ENCODE measurements at regions not wholly inside any gene's neighbourhood (a gene's known extent, or its start where the extent isn't known, plus 50 kb on each side); places are given as distances from the start of the nearest gene placed in this dataset.

DNA sequence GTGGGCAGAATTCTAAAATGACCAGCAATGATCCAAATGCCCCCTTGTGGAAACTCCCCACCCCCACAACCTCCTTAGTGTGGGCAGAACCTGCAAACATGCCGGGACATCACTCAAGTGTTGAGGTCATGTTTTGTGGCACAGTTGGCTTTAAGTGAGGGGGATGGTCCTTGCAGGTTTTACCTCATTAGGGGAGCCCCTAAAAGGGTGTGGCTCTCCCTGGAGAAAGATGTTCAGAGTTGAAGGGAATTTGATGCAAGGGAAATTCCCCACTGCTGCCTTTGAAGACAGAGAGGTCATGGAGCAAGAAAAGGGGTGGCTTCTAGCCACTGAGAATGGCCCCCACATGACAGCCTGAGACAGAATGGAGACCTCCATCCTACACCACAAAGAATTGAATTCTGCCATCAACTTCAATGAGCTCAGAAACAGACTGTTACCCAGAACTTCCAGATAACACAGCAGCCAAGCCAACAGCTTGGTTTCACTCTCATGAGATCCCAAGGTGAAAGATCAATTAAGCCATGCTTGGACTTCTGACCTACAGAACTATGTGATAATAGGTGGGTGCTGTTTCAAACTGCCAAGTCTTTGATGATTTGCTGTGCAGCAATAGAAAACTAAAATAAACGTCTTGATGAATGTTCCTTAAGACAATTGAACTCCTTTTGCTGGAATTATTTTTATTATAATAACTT, 103.4 kb downstream of the MED10 start:
- no peak for ATAC-seq (ENCODE audit: insufficient read depth, low read depth)
- Histone ChIP-seq H4K20me1 (ENCODE audit: insufficient read depth, low read length) (no peaks in the 10 kb centered on the region), H3K36me3 (ENCODE audit: insufficient read depth, low read length) (no peaks in the 10 kb centered on the region), H3K4me3 (ENCODE audit: low read depth in 1 of 2, low read length in 2 of 2) (no peak overlapping the region), H3K4me1 (ENCODE audit: insufficient read depth, low read length) (no peaks in the 10 kb centered on the region), H3K9ac (ENCODE audit: low read depth, low read length) (no peak overlapping the region), H3K79me2 (ENCODE audit: insufficient read depth, low read length) (no peaks in the 10 kb centered on the region), H2AFZ (ENCODE audit: low read depth, low read length) (no peak overlapping the region), H3K27ac (ENCODE audit: low read length) (no peak overlapping the region), H3K9me3 (ENCODE audit: insufficient read depth, low read length, severe bottlenecking) (no peaks in the 10 kb centered on the region), H3K27me3 (ENCODE audit: insufficient read depth, low read length, poor library complexity) (no peaks in the 10 kb centered on the region), H3K4me2 (ENCODE audit: insufficient read depth, low read length) (no peak overlapping the region)
- TF ChIP-seq, protein P1, sequence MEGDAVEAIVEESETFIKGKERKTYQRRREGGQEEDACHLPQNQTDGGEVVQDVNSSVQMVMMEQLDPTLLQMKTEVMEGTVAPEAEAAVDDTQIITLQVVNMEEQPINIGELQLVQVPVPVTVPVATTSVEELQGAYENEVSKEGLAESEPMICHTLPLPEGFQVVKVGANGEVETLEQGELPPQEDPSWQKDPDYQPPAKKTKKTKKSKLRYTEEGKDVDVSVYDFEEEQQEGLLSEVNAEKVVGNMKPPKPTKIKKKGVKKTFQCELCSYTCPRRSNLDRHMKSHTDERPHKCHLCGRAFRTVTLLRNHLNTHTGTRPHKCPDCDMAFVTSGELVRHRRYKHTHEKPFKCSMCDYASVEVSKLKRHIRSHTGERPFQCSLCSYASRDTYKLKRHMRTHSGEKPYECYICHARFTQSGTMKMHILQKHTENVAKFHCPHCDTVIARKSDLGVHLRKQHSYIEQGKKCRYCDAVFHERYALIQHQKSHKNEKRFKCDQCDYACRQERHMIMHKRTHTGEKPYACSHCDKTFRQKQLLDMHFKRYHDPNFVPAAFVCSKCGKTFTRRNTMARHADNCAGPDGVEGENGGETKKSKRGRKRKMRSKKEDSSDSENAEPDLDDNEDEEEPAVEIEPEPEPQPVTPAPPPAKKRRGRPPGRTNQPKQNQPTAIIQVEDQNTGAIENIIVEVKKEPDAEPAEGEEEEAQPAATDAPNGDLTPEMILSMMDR (IDR thresholded peaks at IDR 0.05; ENCODE audit: borderline replicate concordance, extremely low read depth, low read length, poor library complexity, severe bottlenecking), result no peak
- TF ChIP-seq EZH2 (IDR thresholded peaks at IDR 0.05; ENCODE audit: borderline replicate concordance, low read depth, low read length, severe bottlenecking), result no peak
- no peak for DNase-seq

DNA sequence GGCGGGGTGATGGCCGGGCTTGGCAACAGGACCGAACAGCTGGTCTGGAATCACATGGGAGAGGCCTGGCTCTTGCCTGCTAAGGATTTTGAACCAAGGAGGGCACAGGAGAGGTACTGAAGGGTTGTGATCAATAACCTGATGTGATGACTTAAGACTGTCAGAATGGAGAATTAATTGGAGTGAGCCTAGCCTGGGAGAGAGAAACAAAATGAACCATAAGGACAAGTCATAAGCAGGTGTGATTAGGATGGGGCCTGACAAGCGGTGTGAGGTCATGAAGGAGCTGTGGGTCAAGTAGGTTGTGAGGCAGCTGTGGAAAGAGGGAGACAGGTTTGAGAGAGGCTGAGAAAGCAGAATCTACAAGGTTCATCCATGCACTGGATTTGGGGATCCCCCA, 104.6 kb downstream of the MED10 start:
- Histone ChIP-seq H3K9ac (ENCODE audit: low read depth, low read length) (no peak overlapping the region), H3K27me3 (ENCODE audit: insufficient read depth, low read length, poor library complexity) (no peaks in the 10 kb centered on the region), H3K36me3 (ENCODE audit: insufficient read depth, low read length) (no peaks in the 10 kb centered on the region), H3K4me1 (ENCODE audit: insufficient read depth, low read length) (no peaks in the 10 kb centered on the region), H2AFZ (ENCODE audit: low read depth, low read length) (no peak overlapping the region), H4K20me1 (ENCODE audit: insufficient read depth, low read length) (no peaks in the 10 kb centered on the region), H3K27ac (ENCODE audit: low read length) (no peak overlapping the region), H3K4me2 (ENCODE audit: insufficient read depth, low read length) (no peak overlapping the region), H3K79me2 (ENCODE audit: insufficient read depth, low read length) (no peaks in the 10 kb centered on the region), H3K4me3 (ENCODE audit: low read depth in 1 of 2, low read length in 2 of 2) (no peak overlapping the region), H3K9me3 (ENCODE audit: insufficient read depth, low read length, severe bottlenecking) (no peaks in the 10 kb centered on the region)
- TF ChIP-seq EZH2 (IDR thresholded peaks at IDR 0.05; ENCODE audit: borderline replicate concordance, low read depth, low read length, severe bottlenecking), result no peak
- TF ChIP-seq, protein P1 (IDR thresholded peaks at IDR 0.05; ENCODE audit: borderline replicate concordance, extremely low read depth, low read length, poor library complexity, severe bottlenecking), result no peak
- no peak for DNase-seq
- no peak for ATAC-seq (ENCODE audit: insufficient read depth, low read depth)

DNA sequence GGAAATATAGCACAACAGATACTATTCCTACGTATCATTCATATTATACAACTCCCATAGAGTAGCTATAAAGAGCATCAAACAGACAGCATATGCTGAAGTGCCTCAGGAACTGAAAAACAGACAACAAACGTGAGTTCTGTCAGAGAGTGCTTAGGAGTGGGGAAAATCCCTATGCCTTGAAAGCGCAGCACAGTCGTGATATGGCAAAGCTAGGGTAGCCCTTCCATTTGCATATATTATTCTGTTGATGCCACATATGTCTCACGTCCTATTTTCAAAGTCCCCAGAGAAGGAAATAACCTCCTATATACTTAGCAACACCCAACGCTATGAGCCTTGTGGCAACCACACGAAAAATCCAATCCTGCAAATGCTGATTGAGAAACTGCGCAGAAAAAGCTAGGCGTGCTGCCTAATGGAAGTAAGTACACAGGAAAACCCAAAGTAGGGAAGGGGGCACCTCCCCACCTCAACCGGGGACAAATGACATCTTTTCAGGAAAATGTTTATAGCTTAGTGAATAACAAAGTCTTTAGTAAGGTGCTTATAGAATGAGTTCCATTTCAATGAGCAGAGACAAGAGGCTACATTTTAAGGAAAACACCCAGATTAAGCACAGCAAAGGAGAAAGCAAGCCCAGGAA, 105.1 kb downstream of the MED10 start:
- TF ChIP-seq, protein P1 (IDR thresholded peaks at IDR 0.05; ENCODE audit: borderline replicate concordance, extremely low read depth, low read length, poor library complexity, severe bottlenecking), result no peak
- TF ChIP-seq EZH2 (IDR thresholded peaks at IDR 0.05; ENCODE audit: borderline replicate concordance, low read depth, low read length, severe bottlenecking), result no peak
- H3K36me3 ChIP-seq (ENCODE audit: insufficient read depth, low read length), result no peaks in the 10 kb centered on the region
- no peaks in the 10 kb centered on the region for H3K79me2 ChIP-seq (ENCODE audit: insufficient read depth, low read length)
- H3K4me1 ChIP-seq (ENCODE audit: insufficient read depth, low read length), result no peaks in the 10 kb centered on the region
- ATAC-seq (ENCODE audit: insufficient read depth, low read depth) (no peak), DNase-seq (no peak)
- no peak overlapping the region for H3K27ac ChIP-seq (ENCODE audit: low read length)
- H3K27me3 ChIP-seq (ENCODE audit: insufficient read depth, low read length, poor library complexity), result no peaks in the 10 kb centered on the region
- no peaks in the 10 kb centered on the region for H4K20me1 ChIP-seq (ENCODE audit: insufficient read depth, low read length)
- H3K9ac ChIP-seq (ENCODE audit: low read depth, low read length), result no peak overlapping the region
- H3K9me3 ChIP-seq (ENCODE audit: insufficient read depth, low read length, severe bottlenecking), result no peaks in the 10 kb centered on the region
- H3K4me3 ChIP-seq (ENCODE audit: low read depth in 1 of 2, low read length in 2 of 2), result no peak overlapping the region
- no peak overlapping the region for H3K4me2 ChIP-seq (ENCODE audit: insufficient read depth, low read length)
- no peak overlapping the region for H2AFZ ChIP-seq (ENCODE audit: low read depth, low read length)
